WTC11 (cell line): ENCODE measurements at regions not wholly inside any gene's neighbourhood (a gene's known extent, or its start where the extent isn't known, plus 50 kb on each side); places are given as distances from the start of the nearest gene placed in this dataset.

Experiments
- ESRRA ChIP-seq: sonication (generic); formaldehyde crosslinking; IDR thresholded peaks from 2 replicates; pipeline ENCODE4 v1.8.1; 2022; ENCODE audit warnings: mild to moderate bottlenecking, missing genetic modification reagents, borderline replicate concordance
- FOXJ3 ChIP-seq: sonication (generic); formaldehyde crosslinking; IDR thresholded peaks from 2 replicates; pipeline ENCODE4 v1.9.0; 2021; ENCODE audit warnings: missing genetic modification reagents, mild to moderate bottlenecking, borderline replicate concordance
- PRRX2 ChIP-seq: fragments of 250-450 bp; sonication (Bioruptor Pico); IDR thresholded peaks from 2 replicates; pipeline ENCODE4 v1.8.0; 2021; ENCODE audit warnings: mild to moderate bottlenecking
- RORB ChIP-seq: fragments of 250-450 bp; sonication (Bioruptor Pico); IDR thresholded peaks from 2 replicates; pipeline ENCODE4 v1.9.0; 2021; ENCODE audit warnings: mild to moderate bottlenecking
- SMAD4 ChIP-seq: sonication (generic); formaldehyde crosslinking; IDR thresholded peaks from 2 replicates; pipeline ENCODE4 v1.8.0; 2022; ENCODE audit warnings: mild to moderate bottlenecking, missing genetic modification reagents
- SP1 ChIP-seq: sonication (generic); formaldehyde crosslinking; conservative IDR thresholded peaks from 2 replicates; pipeline ENCODE4 v1.8.1; 2022; ENCODE audit warnings: missing genetic modification reagents
- TEAD4 ChIP-seq: sonication (generic); formaldehyde crosslinking; IDR thresholded peaks from 2 replicates; pipeline ENCODE4 v1.8.0; 2022; ENCODE audit warnings: mild to moderate bottlenecking, missing genetic modification reagents
- ZNF263 ChIP-seq: sonication (generic); formaldehyde crosslinking; IDR thresholded peaks from 2 replicates; pipeline ENCODE4 v1.8.1; 2022; ENCODE audit warnings: low read depth, mild to moderate bottlenecking, moderate library complexity, missing genetic modification reagents
- TF ChIP-seq, protein P1 (sequence below): fragments of 200-600 bp; IDR thresholded peaks from 2 replicates; pipeline ENCODE4 v1.8.0; 2022; ENCODE audit warnings: antibody characterized with exemption
- TF ChIP-seq, protein P2 (sequence below): sonication (generic); formaldehyde crosslinking; IDR thresholded peaks from 2 replicates; pipeline ENCODE4 v1.8.1; 2023; ENCODE audit warnings: mild to moderate bottlenecking, missing genetic modification reagents
- TF ChIP-seq, protein P3 (sequence below): sonication (generic); formaldehyde crosslinking; conservative IDR thresholded peaks from 2 replicates; pipeline ENCODE4 v1.8.1; 2023; ENCODE audit warnings: mild to moderate bottlenecking, low read depth, missing genetic modification reagents, moderate library complexity
- TF ChIP-seq, protein P4 (sequence below): sonication (generic); formaldehyde crosslinking; IDR thresholded peaks from 2 replicates; pipeline ENCODE4 v1.8.1; 2023; ENCODE audit warnings: mild to moderate bottlenecking, missing genetic modification reagents
- TF ChIP-seq, protein P5 (sequence below): fragments of 250-450 bp; sonication (Bioruptor Pico); IDR thresholded peaks from 2 replicates; pipeline ENCODE4 v1.8.0; 2021; ENCODE audit warnings: mild to moderate bottlenecking

DNA sequence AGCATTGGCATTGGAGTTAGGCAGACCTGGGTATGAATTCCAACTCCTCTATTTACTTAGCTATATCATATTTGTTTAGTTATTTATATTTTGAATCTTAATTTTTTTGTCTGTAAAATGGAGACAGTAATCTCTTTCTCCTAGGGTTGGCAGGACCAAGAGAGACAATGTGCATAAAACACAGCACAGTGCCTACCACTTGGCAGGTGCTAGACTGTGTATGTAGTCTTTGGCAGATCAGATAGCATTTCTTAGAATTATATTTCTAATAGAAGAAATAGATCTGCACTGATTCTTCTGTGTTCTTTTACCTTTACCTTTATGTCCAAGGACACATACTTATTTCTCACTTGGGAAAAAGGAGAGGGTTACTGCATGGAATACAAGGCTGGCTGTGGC lies 177.2 kb downstream of the GIPC2 start:
- TF ChIP-seq TEAD4 (no peak), RORB (no peak), ESRRA (CRISPR knock-in tag) (no peak), SMAD4 (no peak), PRRX2 (no peak), ZNF263 (CRISPR knock-in tag) (no peak), SP1 (CRISPR knock-in tag) (no peak), FOXJ3 (CRISPR knock-in tag) (no peak)
- TF ChIP-seq, protein P1, sequence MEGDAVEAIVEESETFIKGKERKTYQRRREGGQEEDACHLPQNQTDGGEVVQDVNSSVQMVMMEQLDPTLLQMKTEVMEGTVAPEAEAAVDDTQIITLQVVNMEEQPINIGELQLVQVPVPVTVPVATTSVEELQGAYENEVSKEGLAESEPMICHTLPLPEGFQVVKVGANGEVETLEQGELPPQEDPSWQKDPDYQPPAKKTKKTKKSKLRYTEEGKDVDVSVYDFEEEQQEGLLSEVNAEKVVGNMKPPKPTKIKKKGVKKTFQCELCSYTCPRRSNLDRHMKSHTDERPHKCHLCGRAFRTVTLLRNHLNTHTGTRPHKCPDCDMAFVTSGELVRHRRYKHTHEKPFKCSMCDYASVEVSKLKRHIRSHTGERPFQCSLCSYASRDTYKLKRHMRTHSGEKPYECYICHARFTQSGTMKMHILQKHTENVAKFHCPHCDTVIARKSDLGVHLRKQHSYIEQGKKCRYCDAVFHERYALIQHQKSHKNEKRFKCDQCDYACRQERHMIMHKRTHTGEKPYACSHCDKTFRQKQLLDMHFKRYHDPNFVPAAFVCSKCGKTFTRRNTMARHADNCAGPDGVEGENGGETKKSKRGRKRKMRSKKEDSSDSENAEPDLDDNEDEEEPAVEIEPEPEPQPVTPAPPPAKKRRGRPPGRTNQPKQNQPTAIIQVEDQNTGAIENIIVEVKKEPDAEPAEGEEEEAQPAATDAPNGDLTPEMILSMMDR, result no peak
- TF ChIP-seq, protein P2, sequence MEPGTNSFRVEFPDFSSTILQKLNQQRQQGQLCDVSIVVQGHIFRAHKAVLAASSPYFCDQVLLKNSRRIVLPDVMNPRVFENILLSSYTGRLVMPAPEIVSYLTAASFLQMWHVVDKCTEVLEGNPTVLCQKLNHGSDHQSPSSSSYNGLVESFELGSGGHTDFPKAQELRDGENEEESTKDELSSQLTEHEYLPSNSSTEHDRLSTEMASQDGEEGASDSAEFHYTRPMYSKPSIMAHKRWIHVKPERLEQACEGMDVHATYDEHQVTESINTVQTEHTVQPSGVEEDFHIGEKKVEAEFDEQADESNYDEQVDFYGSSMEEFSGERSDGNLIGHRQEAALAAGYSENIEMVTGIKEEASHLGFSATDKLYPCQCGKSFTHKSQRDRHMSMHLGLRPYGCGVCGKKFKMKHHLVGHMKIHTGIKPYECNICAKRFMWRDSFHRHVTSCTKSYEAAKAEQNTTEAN (CRISPR knock-in tag), result no peak
- TF ChIP-seq, protein P3, sequence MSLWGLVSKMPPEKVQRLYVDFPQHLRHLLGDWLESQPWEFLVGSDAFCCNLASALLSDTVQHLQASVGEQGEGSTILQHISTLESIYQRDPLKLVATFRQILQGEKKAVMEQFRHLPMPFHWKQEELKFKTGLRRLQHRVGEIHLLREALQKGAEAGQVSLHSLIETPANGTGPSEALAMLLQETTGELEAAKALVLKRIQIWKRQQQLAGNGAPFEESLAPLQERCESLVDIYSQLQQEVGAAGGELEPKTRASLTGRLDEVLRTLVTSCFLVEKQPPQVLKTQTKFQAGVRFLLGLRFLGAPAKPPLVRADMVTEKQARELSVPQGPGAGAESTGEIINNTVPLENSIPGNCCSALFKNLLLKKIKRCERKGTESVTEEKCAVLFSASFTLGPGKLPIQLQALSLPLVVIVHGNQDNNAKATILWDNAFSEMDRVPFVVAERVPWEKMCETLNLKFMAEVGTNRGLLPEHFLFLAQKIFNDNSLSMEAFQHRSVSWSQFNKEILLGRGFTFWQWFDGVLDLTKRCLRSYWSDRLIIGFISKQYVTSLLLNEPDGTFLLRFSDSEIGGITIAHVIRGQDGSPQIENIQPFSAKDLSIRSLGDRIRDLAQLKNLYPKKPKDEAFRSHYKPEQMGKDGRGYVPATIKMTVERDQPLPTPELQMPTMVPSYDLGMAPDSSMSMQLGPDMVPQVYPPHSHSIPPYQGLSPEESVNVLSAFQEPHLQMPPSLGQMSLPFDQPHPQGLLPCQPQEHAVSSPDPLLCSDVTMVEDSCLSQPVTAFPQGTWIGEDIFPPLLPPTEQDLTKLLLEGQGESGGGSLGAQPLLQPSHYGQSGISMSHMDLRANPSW (CRISPR knock-in tag), result no peak
- TF ChIP-seq, protein P4, sequence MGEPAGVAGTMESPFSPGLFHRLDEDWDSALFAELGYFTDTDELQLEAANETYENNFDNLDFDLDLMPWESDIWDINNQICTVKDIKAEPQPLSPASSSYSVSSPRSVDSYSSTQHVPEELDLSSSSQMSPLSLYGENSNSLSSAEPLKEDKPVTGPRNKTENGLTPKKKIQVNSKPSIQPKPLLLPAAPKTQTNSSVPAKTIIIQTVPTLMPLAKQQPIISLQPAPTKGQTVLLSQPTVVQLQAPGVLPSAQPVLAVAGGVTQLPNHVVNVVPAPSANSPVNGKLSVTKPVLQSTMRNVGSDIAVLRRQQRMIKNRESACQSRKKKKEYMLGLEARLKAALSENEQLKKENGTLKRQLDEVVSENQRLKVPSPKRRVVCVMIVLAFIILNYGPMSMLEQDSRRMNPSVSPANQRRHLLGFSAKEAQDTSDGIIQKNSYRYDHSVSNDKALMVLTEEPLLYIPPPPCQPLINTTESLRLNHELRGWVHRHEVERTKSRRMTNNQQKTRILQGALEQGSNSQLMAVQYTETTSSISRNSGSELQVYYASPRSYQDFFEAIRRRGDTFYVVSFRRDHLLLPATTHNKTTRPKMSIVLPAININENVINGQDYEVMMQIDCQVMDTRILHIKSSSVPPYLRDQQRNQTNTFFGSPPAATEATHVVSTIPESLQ, result no peak
- TF ChIP-seq, protein P5, sequence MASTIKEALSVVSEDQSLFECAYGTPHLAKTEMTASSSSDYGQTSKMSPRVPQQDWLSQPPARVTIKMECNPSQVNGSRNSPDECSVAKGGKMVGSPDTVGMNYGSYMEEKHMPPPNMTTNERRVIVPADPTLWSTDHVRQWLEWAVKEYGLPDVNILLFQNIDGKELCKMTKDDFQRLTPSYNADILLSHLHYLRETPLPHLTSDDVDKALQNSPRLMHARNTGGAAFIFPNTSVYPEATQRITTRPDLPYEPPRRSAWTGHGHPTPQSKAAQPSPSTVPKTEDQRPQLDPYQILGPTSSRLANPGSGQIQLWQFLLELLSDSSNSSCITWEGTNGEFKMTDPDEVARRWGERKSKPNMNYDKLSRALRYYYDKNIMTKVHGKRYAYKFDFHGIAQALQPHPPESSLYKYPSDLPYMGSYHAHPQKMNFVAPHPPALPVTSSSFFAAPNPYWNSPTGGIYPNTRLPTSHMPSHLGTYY (CRISPR knock-in tag), result no peak
